GM12878 (cell line): ENCODE measurements at regions not wholly inside any gene's neighbourhood (a gene's known extent, or its start where the extent isn't known, plus 50 kb on each side); places are given as distances from the start of the nearest gene placed in this dataset.

Source experiments
- ATAC-seq: fragments of 200-7000 bp; cut with Tn5 transposase; 3 replicates; pipeline ENCODE4 v1.9.1; 2020; ENCODE audit warnings: mild to moderate bottlenecking, moderate library complexity
- BruUV-seq: library from RNA; stranded (reverse); fragments of 400-500 nt; replicated peaks from 2 replicates; lab custom pipeline; 2021; lab: Mats Ljungman, UMichigan
- CTCF ChIA-PET: fragments of 300-600 bp; sonication (Branson Sonifier 250); formaldehyde crosslinking; extraction: SDS; loops from one replicate; lab custom pipeline; 2021; ENCODE audit warnings: inconsistent platforms; lab: Yijun Ruan, JAX
- POLR2A ChIA-PET: fragments of 350-600 bp; formaldehyde crosslinking; extraction: SDS; loops from one replicate; lab custom pipeline; 2021; ENCODE audit warnings: inconsistent platforms; lab: Charles Lee
- RAD21 ChIA-PET: fragments of 300-600 bp; sonication (Branson Sonifier 250); formaldehyde crosslinking; loops from one replicate; lab custom pipeline; 2023; ENCODE audit warnings: antibody characterized with exemption; ENCODE audit not compliant: unreplicated experiment; lab: Charles Lee
- SMC1A ChIA-PET: fragments of 300-600 bp; sonication (Branson Sonifier 250); formaldehyde crosslinking; loops from one replicate; lab custom pipeline; 2023; ENCODE audit not compliant: unreplicated experiment, uncharacterized antibody; lab: Charles Lee
- DNase-seq: peaks from one replicate; pipeline ENCODE4 v3.0.0-alpha.2; 2011; ENCODE audit warnings: low read depth, low spot score
- FAIRE-seq: peaks from 3 replicates; lab custom pipeline; 2011; peaks lifted over from hg19 to GRCh38; lab: Jason Lieb, UNC
- H2AFZ ChIP-seq: 2 replicates; pipeline ENCODE4 v1.6.0; 2011; ENCODE audit warnings: low read depth, low read length, control low read depth; ENCODE audit not compliant: control insufficient read depth
- H3K27ac ChIP-seq: 2 replicates; pipeline ENCODE4 v1.5.1; 2011; ENCODE audit warnings: control low read depth; ENCODE audit not compliant: control insufficient read depth, insufficient read depth
- H3K27me3 ChIP-seq, 2 experiments: replicated peaks in 1 of 2; 2 replicates each; pipeline versions ENCODE4 v1.6.0 to v1.6.1; 2011; ENCODE audit warnings: low read length in 1 of 2; ENCODE audit not compliant: control insufficient read depth in 2 of 2, insufficient read depth in 2 of 2
- H3K36me3 ChIP-seq, 2 experiments: 2 replicates each; pipeline ENCODE4 v1.5.1; 2011; ENCODE audit warnings: low read length in 1 of 2; ENCODE audit not compliant: control insufficient read depth in 2 of 2, insufficient read depth in 2 of 2
- H3K4me1 ChIP-seq: 2 replicates; pipeline ENCODE4 v1.6.1; 2011; ENCODE audit warnings: mild to moderate bottlenecking, low read length, moderate library complexity, mixed read lengths; ENCODE audit not compliant: control insufficient read depth, insufficient read depth
- H3K4me2 ChIP-seq: 2 replicates; pipeline ENCODE4 v1.6.0; 2011; ENCODE audit warnings: control low read depth; ENCODE audit not compliant: control insufficient read depth, insufficient read depth
- H3K4me3 ChIP-seq: fragments of 200-600 bp; sonication (generic); 2 replicates; pipeline ENCODE4 v1.5.1; 2016
- H3K79me2 ChIP-seq: 2 replicates; pipeline ENCODE4 v1.6.0; 2011; ENCODE audit warnings: low read length; ENCODE audit not compliant: control insufficient read depth, insufficient read depth
- H3K9ac ChIP-seq: 2 replicates; pipeline ENCODE4 v1.8.0; 2011; ENCODE audit warnings: low read length, control low read depth, mixed read lengths; ENCODE audit not compliant: control insufficient read depth, insufficient read depth
- H3K9me3 ChIP-seq: replicated peaks from 3 replicates; pipeline ENCODE4 v1.5.1; 2011; ENCODE audit warnings: mild to moderate bottlenecking, low read length; ENCODE audit not compliant: control insufficient read depth, insufficient read depth
- H4K20me1 ChIP-seq: 2 replicates; pipeline ENCODE4 v1.6.0; 2011; ENCODE audit not compliant: control insufficient read depth, insufficient read depth
- MEF2A ChIP-seq: IDR thresholded peaks from 2 replicates; pipeline ENCODE4 v1.6.1; 2011; ENCODE audit warnings: low read depth, mild to moderate bottlenecking, low read length, moderate library complexity; ENCODE audit not compliant: insufficient read depth
- REST ChIP-seq: IDR thresholded peaks from 2 replicates; pipeline ENCODE4 v1.6.1; 2012; ENCODE audit warnings: mild to moderate bottlenecking, low read depth, low read length
- SRF ChIP-seq, 2 experiments: IDR thresholded peaks; 2 replicates each; pipeline ENCODE4 v1.6.1; 2011; ENCODE audit warnings: low read depth in 2 of 2, low read length in 2 of 2, mild to moderate bottlenecking in 1 of 2, moderate library complexity in 1 of 2
- in situ Hi-C: fragments of 300-500 bp; cut with MboI; formaldehyde crosslinking; loops from 9 replicates; pipeline ENCODE4 v1.14.3; 2018; ENCODE audit warnings: mixed read lengths
- intact Hi-C: fragments of 100-400 bp; cut with micrococcal nuclease; formaldehyde crosslinking; loops from one replicate; pipeline ENCODE4 v1.14.2; 2022; ENCODE audit not compliant: unreplicated experiment

GRCh38 chr12:103016381-103016780, 58.9 kb downstream of the ASCL1 start:
- H3K27me3 ChIP-seq, result no peaks in the 10 kb centered on the region
- no peak overlapping the region for H3K27ac ChIP-seq
- ChIA-PET RAD21 (interaction anchor here (1.3 to 2.6 kb wide), 2 partner anchors 23 to 25 kb away, joined by 4 to 8 read pairs; no protein-coding TSS in a partner anchor), POLR2A (no interaction called here), CTCF (interaction anchor here (1.5 to 1.9 kb wide), 5 partner anchors 9 to 187 kb away, joined by 3 to 7 read pairs (median 4); no protein-coding TSS in a partner anchor), SMC1A (interaction anchor here (0.9 to 2.5 kb wide), 8 partner anchors 10 to 317 kb away, joined by 3 to 10 read pairs (median 3); no protein-coding TSS in a partner anchor)
- TF ChIP-seq REST, result peak; percentile 54; the same call in 1 of the 2 replicates
- TF ChIP-seq MEF2A, result no peak
- TF ChIP-seq SRF (IDR thresholded peaks at IDR 0.05; ENCODE audit: low read depth in 2 of 2, low read length in 2 of 2), result no peak
- no peaks in the 10 kb centered on the region for H4K20me1 ChIP-seq
- ATAC-seq, result no peak
- BruUV-seq, result no TSS peak
- no peak overlapping the region for H3K4me3 ChIP-seq
- no peak overlapping the region for H3K9ac ChIP-seq
- intact Hi-C loops (no loop called here), in situ Hi-C loops (no loop called here)
- H3K9me3 ChIP-seq, result no peaks in the 10 kb centered on the region; the same call in 2 of the 3 replicates
- peaks cover 5% of the 10 kb centered on the region; the same call in 1 of the 2 replicates for H3K4me1 ChIP-seq
- no peak for DNase-seq
- no peak overlapping the region for H2AFZ ChIP-seq
- no peaks in the 10 kb centered on the region for H3K36me3 ChIP-seq
- FAIRE-seq, result no peak
- no peak overlapping the region for H3K4me2 ChIP-seq
- no peaks in the 10 kb centered on the region for H3K79me2 ChIP-seq
